Endothelial cell of umbilical vein (primary cell): ENCODE measurements at regions not wholly inside any gene's neighbourhood (a gene's known extent, or its start where the extent isn't known, plus 50 kb on each side); places are given as distances from the start of the nearest gene placed in this dataset.

Source experiments
- BruUV-seq: library from RNA; stranded (reverse); fragments of 400-500 nt; replicated peaks from 2 replicates; lab custom pipeline; 2021; lab: Mats Ljungman, UMichigan
- CTCF ChIA-PET: fragments of 300-600, 350-600 bp; sonication (Branson Sonifier 250); formaldehyde crosslinking; loops from one replicate; lab custom pipeline; 2021; ENCODE audit warnings: antibody characterized with exemption, inconsistent platforms; lab: Charles Lee
- POLR2A ChIA-PET: fragments of 300-600, 350-600 bp; sonication (Branson Sonifier 250); formaldehyde crosslinking; loops from one replicate; lab custom pipeline; 2021; ENCODE audit warnings: antibody characterized with exemption, inconsistent platforms; lab: Charles Lee
- DNase-seq: peaks from one replicate; pipeline ENCODE4 v3.0.0-alpha.2; 2011; ENCODE audit warnings: low read depth, low spot score
- FAIRE-seq: peaks from 2 replicates; lab custom pipeline; 2011; peaks lifted over from hg19 to GRCh38; lab: Jason Lieb, UNC
- H2AFZ ChIP-seq: 2 replicates; pipeline ENCODE4 v1.6.0; 2012; ENCODE audit warnings: low read depth, low read length, control low read depth, inconsistent platforms
- H3K27ac ChIP-seq: 2 replicates; pipeline ENCODE4 v1.5.1; 2011; ENCODE audit warnings: low read depth, mild to moderate bottlenecking, control low read depth, low read length, moderate library complexity; ENCODE audit not compliant: insufficient read depth
- H3K27me3 ChIP-seq, 2 experiments: 2 replicates each; pipeline versions ENCODE4 v1.6.0 to v1.6.1; 2011; ENCODE audit warnings: low read length in 2 of 2, mixed read lengths in 1 of 2; ENCODE audit not compliant: control insufficient read depth in 2 of 2, insufficient read depth in 2 of 2
- H3K36me3 ChIP-seq, 2 experiments: 2 replicates in 1 of 2; 3 replicates in 1 of 2; pipeline ENCODE4 v1.5.1; 2011; ENCODE audit warnings: low read length in 2 of 2, mild to moderate bottlenecking in 1 of 2, moderate library complexity in 1 of 2; ENCODE audit not compliant: control insufficient read depth in 2 of 2, insufficient read depth in 2 of 2; ENCODE audit errors: extremely low read depth in 1 of 2
- H3K4me1 ChIP-seq: 3 replicates; pipeline ENCODE4 v1.5.1; 2011; ENCODE audit warnings: mild to moderate bottlenecking, low read length; ENCODE audit not compliant: control insufficient read depth, insufficient read depth; ENCODE audit errors: extremely low read depth
- H3K4me2 ChIP-seq: 2 replicates; pipeline ENCODE4 v1.6.1; 2011; ENCODE audit warnings: low read length, control low read depth, mixed read lengths; ENCODE audit not compliant: insufficient read depth
- H3K4me3 ChIP-seq, 3 experiments: fragments of 200-600 bp in 1 of 3; sonication (generic), shearing (Covaris generic) in 1 of 3; replicated peaks in 1 of 3; 2 replicates each; pipeline ENCODE4 v1.5.1; 2011 to 2016; ENCODE audit warnings: control low read depth in 3 of 3, low read length in 3 of 3, mild to moderate bottlenecking in 2 of 3, inconsistent platforms in 1 of 3, low read depth in 1 of 3, moderate library complexity in 1 of 3; ENCODE audit not compliant: insufficient read depth in 1 of 3
- H3K79me2 ChIP-seq: 2 replicates; pipeline ENCODE4 v1.6.0; 2012; ENCODE audit warnings: low read length, inconsistent platforms; ENCODE audit not compliant: control insufficient read depth, insufficient read depth
- H3K9ac ChIP-seq: replicated peaks from 2 replicates; pipeline ENCODE3; 2011; ENCODE audit warnings: low read length, control low read depth; ENCODE audit not compliant: insufficient read depth; ENCODE audit errors: extremely low read depth
- H3K9me1 ChIP-seq: replicated peaks from 3 replicates; pipeline ENCODE4 v1.6.0; 2011; ENCODE audit warnings: mild to moderate bottlenecking, low read length; ENCODE audit not compliant: control insufficient read depth, insufficient read depth; ENCODE audit errors: extremely low read depth
- H3K9me3 ChIP-seq: replicated peaks from 2 replicates; pipeline ENCODE4 v1.5.1; 2012; ENCODE audit warnings: low read length, inconsistent platforms; ENCODE audit not compliant: control insufficient read depth, insufficient read depth
- H4K20me1 ChIP-seq: replicated peaks from 2 replicates; pipeline ENCODE3; 2011; ENCODE audit warnings: mild to moderate bottlenecking, low read length; ENCODE audit not compliant: control insufficient read depth, insufficient read depth; ENCODE audit errors: extremely low read depth
- CTCF ChIP-seq, 2 donors: IDR thresholded peaks; 1 replicate in 1 of 2; 2 replicates in 1 of 2; pipeline ENCODE4 v1.5.1; 2011; ENCODE audit warnings: low read length in 2 of 2, mild to moderate bottlenecking in 2 of 2, moderate library complexity in 2 of 2, control low read depth in 1 of 2, inconsistent platforms in 1 of 2, low read depth in 1 of 2; ENCODE audit not compliant: insufficient read depth in 1 of 2; ENCODE audit errors: extremely low read depth in 1 of 2
- EZH2 ChIP-seq: IDR thresholded peaks from 2 replicates; pipeline ENCODE4 v1.6.1; 2012; ENCODE audit warnings: borderline replicate concordance, low read depth, mild to moderate bottlenecking, moderate library complexity, low read length, inconsistent platforms; ENCODE audit not compliant: severe bottlenecking
- FOS ChIP-seq: IDR thresholded peaks from 2 replicates; pipeline ENCODE4 v1.6.1; 2011; ENCODE audit warnings: mild to moderate bottlenecking, low read length, moderate library complexity, borderline replicate concordance; ENCODE audit not compliant: insufficient read depth
- GATA2 ChIP-seq: IDR thresholded peaks from 2 replicates; pipeline ENCODE4 v1.7.0; 2011; ENCODE audit warnings: low read depth, mild to moderate bottlenecking, moderate library complexity, mixed read lengths, low read length; ENCODE audit not compliant: insufficient read length, insufficient read depth
- JUN ChIP-seq: IDR thresholded peaks from 2 replicates; pipeline ENCODE4 v1.6.1; 2011; ENCODE audit warnings: borderline replicate concordance, low read depth; ENCODE audit not compliant: insufficient read length, insufficient read depth
- MAX ChIP-seq: IDR thresholded peaks from 2 replicates; pipeline ENCODE4 v1.6.1; 2011; ENCODE audit not compliant: insufficient read depth, insufficient read length
- MYC ChIP-seq: IDR thresholded peaks from one replicate; pipeline ENCODE4 v1.6.1; 2011; ENCODE audit warnings: mild to moderate bottlenecking, low read depth, low read length
- POLR2A ChIP-seq: IDR thresholded peaks from 2 replicates; pipeline ENCODE4 v1.6.1; 2012; ENCODE audit warnings: low read depth, mild to moderate bottlenecking, control low read depth, low read length
- POLR2AphosphoS5 ChIP-seq: IDR thresholded peaks from 2 replicates; pipeline ENCODE4 v1.6.1; 2012; ENCODE audit warnings: low read depth, mild to moderate bottlenecking, control low read depth, low read length, moderate library complexity; ENCODE audit not compliant: insufficient read depth
- dilution Hi-C: fragments of 300-500 bp; cut with MboI; formaldehyde crosslinking; loops from one replicate; pipeline ENCODE4 v1.15.0; 2019; ENCODE audit warnings: low sequenced_read_pairs; ENCODE audit not compliant: extremely low pct_ligation_motif_present
- intact Hi-C: fragments of 100-400 bp; cut with micrococcal nuclease; formaldehyde crosslinking; loops from one replicate; pipeline ENCODE4 v1.10.0; 2022

DNA sequence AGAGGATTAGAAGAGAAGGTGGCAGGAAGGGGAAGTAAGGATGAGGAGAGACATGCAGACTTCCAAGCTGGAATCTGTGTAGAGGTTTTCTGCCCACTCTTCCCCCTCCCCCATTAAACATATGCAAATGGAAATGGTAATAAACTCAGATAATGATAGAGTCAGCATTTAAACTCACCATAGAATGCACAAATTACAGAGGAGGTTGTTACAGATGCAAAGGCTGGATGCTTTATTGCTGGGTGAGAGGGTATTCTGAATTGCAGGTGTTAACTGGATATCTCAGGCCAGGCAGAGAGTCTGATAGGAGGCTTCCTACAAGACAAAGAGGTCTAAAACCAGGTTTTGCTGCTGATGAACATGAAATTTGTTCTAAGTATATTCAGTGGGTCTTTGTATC lies 372.5 kb downstream of the SEC16B start:
- H3K4me1 ChIP-seq = no peaks in the 10 kb centered on the region
- no peak overlapping the region for H2AFZ ChIP-seq
- no peak for FAIRE-seq
- no peak for TF ChIP-seq GATA2
- TF ChIP-seq JUN = no peak
- TF ChIP-seq EZH2 = no peak
- TF ChIP-seq MAX = no peak
- no peak for TF ChIP-seq CTCF (IDR thresholded peaks at IDR 0.05; ENCODE audit: extremely low read depth in 1 of 2, insufficient read depth in 1 of 2, low read depth in 1 of 2, low read length in 2 of 2)
- TF ChIP-seq MYC = no peak
- TF ChIP-seq POLR2A = no peak
- no peak for TF ChIP-seq FOS
- no peak for TF ChIP-seq POLR2AphosphoS5
- no peaks in the 10 kb centered on the region for H3K79me2 ChIP-seq
- dilution Hi-C loops (no loop called here), intact Hi-C loops (loop anchor here (10.0 kb wide), 1 partner anchor 347 kb away; no protein-coding TSS in a partner anchor)
- CTCF ChIA-PET = interaction anchor here (0.6 kb wide), 1 partner anchor 433 kb away, joined by 3 read pairs; the partner anchor contains the start of gene ASTN1
- H3K9me3 ChIP-seq = no peaks in the 10 kb centered on the region
- no peaks in the 10 kb centered on the region for H3K27me3 ChIP-seq
- H3K27ac ChIP-seq = no peak overlapping the region
- no peaks in the 10 kb centered on the region for H3K9me1 ChIP-seq
- no TSS peak for BruUV-seq
- DNase-seq = no peak
- no peak overlapping the region for H3K4me2 ChIP-seq
- H4K20me1 ChIP-seq = no peaks in the 10 kb centered on the region
- H3K36me3 ChIP-seq = no peaks in the 10 kb centered on the region
- H3K4me3 ChIP-seq = no peak overlapping the region
- no peak overlapping the region for H3K9ac ChIP-seq
- POLR2A ChIA-PET = no interaction called here
